ENCODE measurements at regions not wholly inside any gene's neighbourhood (a gene's known extent, or its start where the extent isn't known, plus 50 kb on each side); places are given as distances from the start of the nearest gene placed in this dataset.
"Not testable (repeated sequence)": the region's sequence is repeated elsewhere in the genome, so short reads cannot be mapped to it uniquely, and the experiment has no call there.

DNA sequence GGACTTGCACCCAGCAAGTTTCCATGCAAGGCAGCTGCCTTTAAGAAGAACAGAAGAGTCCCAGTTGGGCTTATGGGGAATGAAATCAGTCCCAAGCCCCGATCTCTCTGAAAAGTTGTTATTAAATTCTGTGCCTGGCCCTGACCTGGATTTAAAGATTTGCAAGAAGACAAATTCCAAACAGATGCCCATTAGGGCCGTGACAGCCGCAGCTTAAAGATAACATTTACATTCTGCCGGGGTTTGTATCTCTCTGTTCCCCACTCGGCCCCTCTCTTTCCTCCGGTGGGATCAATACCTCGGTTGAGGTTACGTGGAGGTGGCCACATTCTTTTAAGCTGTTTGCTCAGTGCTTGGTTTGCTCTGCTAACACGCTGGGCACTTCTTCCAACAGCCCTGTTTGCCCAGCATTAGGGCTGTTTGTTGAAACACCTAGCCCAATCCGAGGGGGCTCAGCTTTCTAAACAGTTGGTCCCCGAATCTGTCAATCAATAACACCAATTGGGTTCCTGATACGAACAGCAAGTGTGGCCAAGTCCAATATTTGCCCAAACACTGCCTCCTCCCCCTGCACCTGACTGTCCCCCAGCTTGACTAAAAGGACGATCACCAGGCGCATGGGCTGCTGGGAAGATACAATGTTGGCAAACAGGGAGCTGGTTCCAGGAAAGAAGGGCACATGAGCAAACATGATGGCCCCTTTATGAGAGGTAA, 108.6 kb downstream of the RPLP1 start:
- no peak for TF ChIP-seq ZFX (IDR thresholded peaks at IDR 0.05; ENCODE audit: borderline replicate concordance)
- TF ChIP-seq, protein P1, sequence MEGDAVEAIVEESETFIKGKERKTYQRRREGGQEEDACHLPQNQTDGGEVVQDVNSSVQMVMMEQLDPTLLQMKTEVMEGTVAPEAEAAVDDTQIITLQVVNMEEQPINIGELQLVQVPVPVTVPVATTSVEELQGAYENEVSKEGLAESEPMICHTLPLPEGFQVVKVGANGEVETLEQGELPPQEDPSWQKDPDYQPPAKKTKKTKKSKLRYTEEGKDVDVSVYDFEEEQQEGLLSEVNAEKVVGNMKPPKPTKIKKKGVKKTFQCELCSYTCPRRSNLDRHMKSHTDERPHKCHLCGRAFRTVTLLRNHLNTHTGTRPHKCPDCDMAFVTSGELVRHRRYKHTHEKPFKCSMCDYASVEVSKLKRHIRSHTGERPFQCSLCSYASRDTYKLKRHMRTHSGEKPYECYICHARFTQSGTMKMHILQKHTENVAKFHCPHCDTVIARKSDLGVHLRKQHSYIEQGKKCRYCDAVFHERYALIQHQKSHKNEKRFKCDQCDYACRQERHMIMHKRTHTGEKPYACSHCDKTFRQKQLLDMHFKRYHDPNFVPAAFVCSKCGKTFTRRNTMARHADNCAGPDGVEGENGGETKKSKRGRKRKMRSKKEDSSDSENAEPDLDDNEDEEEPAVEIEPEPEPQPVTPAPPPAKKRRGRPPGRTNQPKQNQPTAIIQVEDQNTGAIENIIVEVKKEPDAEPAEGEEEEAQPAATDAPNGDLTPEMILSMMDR (IDR thresholded peaks at IDR 0.05): no peak
- peak overlapping the region; percentile 99 for H3K27ac ChIP-seq

DNA sequence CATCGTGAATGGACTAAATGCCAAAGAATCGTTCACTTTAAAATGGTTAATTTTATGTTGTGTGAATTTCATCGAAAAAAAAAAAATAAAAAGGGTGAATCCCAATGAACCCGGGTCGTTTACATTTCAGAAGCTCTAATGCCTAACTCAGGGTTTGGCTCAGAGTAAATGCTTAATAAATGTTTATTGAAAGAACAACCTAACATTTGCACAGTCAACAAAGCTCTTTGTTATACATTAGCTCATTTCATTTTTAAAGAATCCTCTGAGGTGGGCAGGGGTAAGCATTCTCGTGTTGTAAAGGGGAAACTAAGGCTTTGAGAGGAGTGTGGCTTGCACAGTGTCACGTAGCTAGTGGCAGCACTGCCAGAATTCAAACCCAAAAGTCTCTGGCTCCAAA, 109.5 kb downstream of the RPLP1 start:
- no peak for TF ChIP-seq ZFX (IDR thresholded peaks at IDR 0.05; ENCODE audit: borderline replicate concordance)
- TF ChIP-seq, protein P1 (IDR thresholded peaks at IDR 0.05): no peak
- peak overlapping the region; percentile 99 for H3K27ac ChIP-seq

DNA sequence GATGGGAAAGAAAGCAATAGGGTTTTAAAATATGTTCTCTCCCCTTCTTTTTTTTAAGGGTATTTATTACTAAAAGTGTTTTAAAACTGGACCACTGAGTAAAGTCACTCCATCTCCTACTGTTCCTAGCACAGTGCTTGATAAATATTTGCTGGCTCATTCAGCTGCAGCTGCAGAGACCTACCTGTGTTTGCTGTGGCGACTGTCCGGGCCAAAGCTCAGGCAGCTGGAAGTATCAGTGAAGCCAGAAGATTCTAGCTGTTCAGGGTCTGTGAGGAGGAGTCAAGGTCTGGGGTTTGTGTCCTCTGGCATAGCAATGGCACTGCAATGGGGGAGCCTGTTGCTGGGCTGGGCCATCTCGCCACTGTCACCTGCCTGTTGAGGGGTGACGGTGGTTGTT, 109.9 kb downstream of the RPLP1 start:
- H3K27ac ChIP-seq: peak overlapping the region; percentile 99
- TF ChIP-seq, protein P1 (IDR thresholded peaks at IDR 0.05): no peak
- no peak for TF ChIP-seq ZFX (IDR thresholded peaks at IDR 0.05; ENCODE audit: borderline replicate concordance)

DNA sequence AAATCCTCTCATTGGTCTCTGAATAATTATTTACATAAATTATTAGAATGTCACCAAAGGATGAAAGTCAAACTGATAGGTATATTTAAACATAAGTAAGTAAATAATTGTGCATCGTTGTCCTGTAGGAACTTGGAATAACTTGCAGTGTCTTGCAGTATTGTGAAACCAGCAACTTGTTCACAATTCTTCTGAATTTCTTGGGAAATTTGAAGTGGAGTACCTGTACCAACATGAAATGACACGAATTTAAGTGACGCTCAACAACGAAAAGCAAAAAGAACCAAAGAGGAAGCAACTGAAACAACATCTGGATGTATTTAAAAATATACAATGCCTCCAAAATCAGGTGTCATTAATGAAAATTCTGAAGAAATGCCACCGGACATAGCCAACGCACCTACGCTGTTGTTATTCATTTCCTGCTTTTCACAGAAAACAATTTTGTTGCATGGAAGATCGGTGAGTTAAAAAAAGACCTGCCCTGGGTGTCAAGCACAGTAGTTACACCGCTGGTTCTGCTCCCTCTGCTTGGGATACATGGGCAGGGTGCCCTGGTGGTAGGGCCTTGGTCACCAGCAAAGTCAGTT, 112.5 kb downstream of the RPLP1 start:
- TF ChIP-seq ZFX (IDR thresholded peaks at IDR 0.05; ENCODE audit: borderline replicate concordance): no peak
- TF ChIP-seq, protein P1 (IDR thresholded peaks at IDR 0.05): no peak
- H3K27ac ChIP-seq: peak overlapping the region; percentile 99

DNA sequence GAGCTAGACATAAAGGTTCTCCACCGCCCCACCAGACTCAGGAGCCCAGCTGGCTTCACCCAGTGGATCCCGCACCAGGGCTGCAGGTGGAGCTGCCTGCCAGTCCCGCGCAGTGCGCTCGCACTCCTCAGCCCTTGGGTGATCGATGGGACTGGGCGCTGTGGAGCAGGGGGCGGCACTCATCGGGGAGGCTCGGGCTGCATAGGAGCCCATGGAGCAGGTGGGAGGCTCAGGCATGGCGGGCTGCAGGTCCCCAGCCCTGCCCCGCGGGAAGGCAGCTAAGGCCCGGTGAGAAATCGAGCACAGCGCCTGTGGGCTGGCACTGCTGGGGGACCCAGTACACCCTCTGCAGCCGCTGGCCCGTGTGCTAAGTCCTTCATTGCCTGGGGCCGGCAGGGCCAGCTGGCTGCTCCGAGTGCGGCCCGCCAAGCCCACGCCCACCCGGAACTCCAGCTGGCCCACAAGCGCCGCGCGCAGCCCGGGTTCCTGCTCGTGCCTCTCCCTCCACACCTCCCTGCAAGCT, 114.7 kb downstream of the RPLP1 start:
- H3K27ac ChIP-seq: not testable (repeated sequence)

DNA sequence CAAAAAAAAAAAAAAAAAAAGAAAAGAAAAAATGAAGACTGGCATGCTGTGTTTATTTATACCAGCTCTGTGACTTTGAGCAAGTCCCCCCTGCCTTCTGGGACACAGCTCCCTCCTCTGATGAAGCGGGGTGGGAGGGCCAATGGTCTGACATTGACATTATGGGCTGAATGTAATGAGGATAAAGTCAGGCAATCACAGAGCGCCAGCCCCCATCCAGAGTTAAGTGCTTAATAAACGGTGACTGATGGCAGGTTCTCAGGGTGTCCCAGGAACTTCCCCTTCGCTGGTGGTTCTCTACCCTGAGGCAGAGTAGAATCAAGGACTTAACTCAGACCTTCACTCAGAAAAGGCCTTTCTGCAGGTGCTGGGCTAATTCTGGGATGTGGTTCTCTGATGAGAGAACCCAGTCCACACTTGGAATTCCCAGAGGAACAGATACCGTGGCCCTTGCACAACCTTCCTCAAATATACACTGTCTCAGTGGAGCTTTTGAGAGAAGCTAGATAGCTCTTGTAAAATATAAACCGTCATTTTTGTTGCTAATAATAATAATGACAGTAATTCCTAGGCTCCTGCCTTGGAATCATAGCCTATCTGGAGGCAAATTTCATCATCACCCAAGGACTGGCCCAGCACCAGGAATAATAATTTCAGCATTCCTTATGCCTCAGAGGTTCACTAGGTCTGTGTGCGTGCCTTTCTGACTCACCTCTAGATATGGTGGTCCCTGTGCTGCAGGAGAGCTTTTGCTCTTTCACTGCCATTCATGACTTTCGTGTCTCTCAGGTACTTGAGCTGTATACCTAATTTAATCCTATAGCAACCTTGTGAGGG, 115.8 kb downstream of the RPLP1 start:
- no peak overlapping the region for H3K27ac ChIP-seq
- TF ChIP-seq, protein P1 (IDR thresholded peaks at IDR 0.05): no peak
- no peak for TF ChIP-seq ZFX (IDR thresholded peaks at IDR 0.05; ENCODE audit: borderline replicate concordance)

DNA sequence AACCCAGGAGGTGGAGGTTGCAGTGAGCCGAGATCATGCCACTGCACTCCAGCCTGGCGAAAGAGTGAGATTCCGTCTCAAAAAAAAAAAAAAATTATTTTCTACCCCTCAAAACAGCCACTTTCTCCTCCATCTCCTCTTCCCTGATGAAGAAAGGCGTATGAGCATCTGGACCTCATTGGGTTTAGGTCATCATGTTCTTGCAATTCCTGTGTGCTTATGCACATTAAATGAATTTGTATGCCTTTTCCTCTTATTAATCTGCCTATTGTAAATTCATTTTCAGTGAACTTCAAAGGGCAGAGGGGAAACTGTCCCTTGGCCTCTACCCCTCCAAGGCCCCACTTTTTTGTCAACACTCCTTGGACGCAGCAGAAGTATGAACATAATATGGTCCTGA, 117.8 kb downstream of the RPLP1 start:
- H3K27ac ChIP-seq: no peak overlapping the region
- no peak for TF ChIP-seq ZFX (IDR thresholded peaks at IDR 0.05; ENCODE audit: borderline replicate concordance)
- TF ChIP-seq, protein P1 (IDR thresholded peaks at IDR 0.05): no peak

All from 22Rv1 (cell line).